ENCODE measurements at regions not wholly inside any gene's neighbourhood (a gene's known extent, or its start where the extent isn't known, plus 50 kb on each side); places are given as distances from the start of the nearest gene placed in this dataset.

GRCh38 chr15:92807971-92808571, 92.1 kb upstream of the CHD2 start (continued):
- TF ChIP-seq MEIS1 (CRISPR knock-in tag; IDR thresholded peaks at IDR 0.05; ENCODE audit: borderline replicate concordance) (no peak), ZNF382 (CRISPR knock-in tag; IDR thresholded peaks at IDR 0.05; ENCODE audit: borderline replicate concordance) (no peak), POLR2G (IDR thresholded peaks at IDR 0.05; ENCODE audit: low read depth, low read length) (peak; percentile 51; the same call in 1 of the 2 replicates), SRF (IDR thresholded peaks at IDR 0.05; ENCODE audit: low read depth, low read length) (no peak), SP1 (IDR thresholded peaks at IDR 0.05) (no peak), SP1 (CRISPR knock-in tag; IDR thresholded peaks at IDR 0.05) (no peak), ZSCAN31 (CRISPR knock-in tag; IDR thresholded peaks at IDR 0.05; ENCODE audit: low read depth) (no peak), ZNF432 (CRISPR knock-in tag; IDR thresholded peaks at IDR 0.05; ENCODE audit: borderline replicate concordance) (no peak), AHDC1 (CRISPR knock-in tag; IDR thresholded peaks at IDR 0.05; ENCODE audit: borderline replicate concordance) (no peak), ZNF205 (CRISPR knock-in tag; IDR thresholded peaks at IDR 0.05) (no peak), ZNF781 (CRISPR knock-in tag; IDR thresholded peaks at IDR 0.05; ENCODE audit: borderline replicate concordance, not compliant biosample characterization) (no peak), MEF2D (CRISPR knock-in tag; IDR thresholded peaks at IDR 0.05) (no peak), RFX3 (CRISPR knock-in tag; IDR thresholded peaks at IDR 0.05) (no peak), PHB2 (IDR thresholded peaks at IDR 0.05; ENCODE audit: partially characterized antibody) (no peak), ZFP1 (CRISPR knock-in tag; IDR thresholded peaks at IDR 0.05) (no peak), YEATS4 (CRISPR knock-in tag; IDR thresholded peaks at IDR 0.05; ENCODE audit: borderline replicate concordance) (no peak), HNRNPH1 (optimal IDR thresholded peaks at IDR 0.05; ENCODE audit: low read depth, low read length) (no peak), ZNF510 (CRISPR knock-in tag; IDR thresholded peaks at IDR 0.05; ENCODE audit: low read depth) (0 out of 2 replicates have a peak, but pooled peaks have one; percentile 4), DR1 (CRISPR knock-in tag; IDR thresholded peaks at IDR 0.05) (no peak), ZNF17 (CRISPR knock-in tag; IDR thresholded peaks at IDR 0.05) (no peak)
- TF ChIP-seq, protein P1, sequence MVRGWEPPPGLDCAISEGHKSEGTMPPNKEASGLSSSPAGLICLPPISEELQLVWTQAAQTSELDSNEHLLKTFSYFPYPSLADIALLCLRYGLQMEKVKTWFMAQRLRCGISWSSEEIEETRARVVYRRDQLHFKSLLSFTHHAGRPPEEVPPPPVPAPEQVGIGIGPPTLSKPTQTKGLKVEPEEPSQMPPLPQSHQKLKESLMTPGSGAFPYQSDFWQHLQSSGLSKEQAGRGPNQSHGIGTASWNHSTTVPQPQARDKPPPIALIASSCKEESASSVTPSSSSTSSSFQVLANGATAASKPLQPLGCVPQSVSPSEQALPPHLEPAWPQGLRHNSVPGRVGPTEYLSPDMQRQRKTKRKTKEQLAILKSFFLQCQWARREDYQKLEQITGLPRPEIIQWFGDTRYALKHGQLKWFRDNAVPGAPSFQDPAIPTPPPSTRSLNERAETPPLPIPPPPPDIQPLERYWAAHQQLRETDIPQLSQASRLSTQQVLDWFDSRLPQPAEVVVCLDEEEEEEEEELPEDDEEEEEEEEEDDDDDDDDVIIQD (CRISPR knock-in tag; IDR thresholded peaks at IDR 0.05; ENCODE audit: low read depth): no peak
- TF ChIP-seq, protein P2, sequence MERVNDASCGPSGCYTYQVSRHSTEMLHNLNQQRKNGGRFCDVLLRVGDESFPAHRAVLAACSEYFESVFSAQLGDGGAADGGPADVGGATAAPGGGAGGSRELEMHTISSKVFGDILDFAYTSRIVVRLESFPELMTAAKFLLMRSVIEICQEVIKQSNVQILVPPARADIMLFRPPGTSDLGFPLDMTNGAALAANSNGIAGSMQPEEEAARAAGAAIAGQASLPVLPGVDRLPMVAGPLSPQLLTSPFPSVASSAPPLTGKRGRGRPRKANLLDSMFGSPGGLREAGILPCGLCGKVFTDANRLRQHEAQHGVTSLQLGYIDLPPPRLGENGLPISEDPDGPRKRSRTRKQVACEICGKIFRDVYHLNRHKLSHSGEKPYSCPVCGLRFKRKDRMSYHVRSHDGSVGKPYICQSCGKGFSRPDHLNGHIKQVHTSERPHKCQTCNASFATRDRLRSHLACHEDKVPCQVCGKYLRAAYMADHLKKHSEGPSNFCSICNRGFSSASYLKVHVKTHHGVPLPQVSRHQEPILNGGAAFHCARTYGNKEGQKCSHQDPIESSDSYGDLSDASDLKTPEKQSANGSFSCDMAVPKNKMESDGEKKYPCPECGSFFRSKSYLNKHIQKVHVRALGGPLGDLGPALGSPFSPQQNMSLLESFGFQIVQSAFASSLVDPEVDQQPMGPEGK (CRISPR knock-in tag; IDR thresholded peaks at IDR 0.05): 0 out of 2 replicates have a peak, but pooled peaks have one; percentile 10
